ENCODE measurements at regions not wholly inside any gene's neighbourhood (a gene's known extent, or its start where the extent isn't known, plus 50 kb on each side); places are given as distances from the start of the nearest gene placed in this dataset.

DNA sequence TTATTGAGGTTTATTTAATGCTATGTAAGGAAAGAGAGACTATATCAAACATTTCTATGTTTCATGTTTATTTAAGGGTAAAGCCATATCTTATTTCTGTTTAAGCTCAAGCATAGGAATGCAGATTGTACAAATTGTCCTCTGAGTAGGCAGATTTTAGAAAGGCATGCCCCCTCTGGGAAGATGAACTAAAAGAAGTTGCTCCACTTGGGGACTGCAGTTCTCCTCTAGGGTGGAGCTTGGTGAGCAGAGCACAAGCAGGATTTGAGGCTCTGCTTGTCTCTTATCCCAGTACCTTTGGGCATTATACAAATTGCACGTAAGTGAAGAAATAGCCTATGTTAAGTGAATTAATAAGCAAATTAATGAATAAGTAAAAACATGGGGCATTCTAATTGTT is 96.2 kb upstream of the PDE3A start:
- no peaks in the 10 kb centered on the region for H3K27me3 ChIP-seq
- 74% methylated on average over 1 of the region's 1 CpG for WGBS
- DNase-seq (ENCODE audit: low spot score in 2 of 2): no peak
- peaks cover 4% of the 10 kb centered on the region for H3K4me1 ChIP-seq
- H3K4me3 ChIP-seq: no peak overlapping the region
- H3K27ac ChIP-seq: no peak overlapping the region
- no peaks in the 10 kb centered on the region for H3K36me3 ChIP-seq
- no peaks in the 10 kb centered on the region for H3K9me3 ChIP-seq
- TF ChIP-seq EP300 (IDR thresholded peaks at IDR 0.05) (no peak), POLR2AphosphoS5 (IDR thresholded peaks at IDR 0.05) (no peak), POLR2A (IDR thresholded peaks at IDR 0.05) (no peak)
- TF ChIP-seq, protein P1, sequence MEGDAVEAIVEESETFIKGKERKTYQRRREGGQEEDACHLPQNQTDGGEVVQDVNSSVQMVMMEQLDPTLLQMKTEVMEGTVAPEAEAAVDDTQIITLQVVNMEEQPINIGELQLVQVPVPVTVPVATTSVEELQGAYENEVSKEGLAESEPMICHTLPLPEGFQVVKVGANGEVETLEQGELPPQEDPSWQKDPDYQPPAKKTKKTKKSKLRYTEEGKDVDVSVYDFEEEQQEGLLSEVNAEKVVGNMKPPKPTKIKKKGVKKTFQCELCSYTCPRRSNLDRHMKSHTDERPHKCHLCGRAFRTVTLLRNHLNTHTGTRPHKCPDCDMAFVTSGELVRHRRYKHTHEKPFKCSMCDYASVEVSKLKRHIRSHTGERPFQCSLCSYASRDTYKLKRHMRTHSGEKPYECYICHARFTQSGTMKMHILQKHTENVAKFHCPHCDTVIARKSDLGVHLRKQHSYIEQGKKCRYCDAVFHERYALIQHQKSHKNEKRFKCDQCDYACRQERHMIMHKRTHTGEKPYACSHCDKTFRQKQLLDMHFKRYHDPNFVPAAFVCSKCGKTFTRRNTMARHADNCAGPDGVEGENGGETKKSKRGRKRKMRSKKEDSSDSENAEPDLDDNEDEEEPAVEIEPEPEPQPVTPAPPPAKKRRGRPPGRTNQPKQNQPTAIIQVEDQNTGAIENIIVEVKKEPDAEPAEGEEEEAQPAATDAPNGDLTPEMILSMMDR (IDR thresholded peaks at IDR 0.05): no peak

DNA sequence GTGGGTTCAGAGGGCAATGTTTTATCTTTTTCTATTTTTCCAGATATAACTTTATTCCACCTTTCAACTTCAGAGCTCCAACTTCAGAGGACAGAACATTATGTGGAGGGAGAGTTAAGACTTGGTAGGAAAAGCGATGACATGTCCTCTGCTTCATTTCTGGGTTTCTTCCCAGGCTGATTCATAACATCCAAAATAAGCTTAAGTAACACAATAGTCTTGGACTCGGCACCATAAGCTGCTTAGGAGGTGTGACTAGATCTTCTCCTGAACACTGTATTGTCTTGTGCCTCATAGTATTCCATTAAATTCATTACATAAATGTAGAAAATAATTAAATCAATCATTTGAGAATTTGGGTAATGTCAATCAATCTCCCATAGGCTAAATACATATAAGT is 95.5 kb upstream of the PDE3A start:
- TF ChIP-seq, protein P1 (IDR thresholded peaks at IDR 0.05): no peak
- TF ChIP-seq POLR2A (IDR thresholded peaks at IDR 0.05) (no peak), EP300 (IDR thresholded peaks at IDR 0.05) (no peak)
- no peaks in the 10 kb centered on the region for H3K9me3 ChIP-seq

DNA sequence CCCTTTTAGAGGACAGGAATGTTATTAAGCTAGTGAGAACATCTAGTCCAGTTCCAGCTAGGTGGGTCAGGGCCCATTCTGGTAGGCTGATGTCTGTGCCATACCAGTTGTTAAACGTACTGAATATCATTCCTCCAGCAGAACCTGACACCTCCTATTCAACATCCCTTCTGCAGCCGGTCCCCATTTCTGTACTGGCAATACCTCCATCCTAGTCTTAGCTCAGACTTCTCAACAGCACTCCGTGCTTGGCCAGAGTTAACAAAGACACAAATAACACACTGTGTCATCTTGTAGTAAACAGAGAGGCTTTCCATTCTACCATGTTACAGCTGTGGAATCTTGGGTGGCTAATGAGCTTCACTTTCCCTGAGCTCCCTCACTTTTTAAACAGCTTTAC is 94.3 kb upstream of the PDE3A start:
- TF ChIP-seq POLR2A (IDR thresholded peaks at IDR 0.05) (no peak), POLR2AphosphoS5 (IDR thresholded peaks at IDR 0.05) (no peak), EP300 (IDR thresholded peaks at IDR 0.05) (no peak)
- TF ChIP-seq, protein P1 (IDR thresholded peaks at IDR 0.05): no peak
- Histone ChIP-seq H3K4me1 (peaks cover 4% of the 10 kb centered on the region), H3K4me3 (no peak overlapping the region), H3K27ac (no peak overlapping the region), H3K27me3 (no peaks in the 10 kb centered on the region), H3K36me3 (no peaks in the 10 kb centered on the region), H3K9me3 (no peaks in the 10 kb centered on the region)
- 42% methylated on average over 3 of the region's 3 CpGs for WGBS
- no peak for DNase-seq (ENCODE audit: low spot score in 2 of 2)

More for the DNA sequence above, 95.5 kb upstream of the PDE3A start:
- Histone ChIP-seq H3K4me1 (peaks cover 4% of the 10 kb centered on the region), H3K4me3 (no peak overlapping the region), H3K27me3 (no peaks in the 10 kb centered on the region), H3K27ac (no peak overlapping the region), H3K36me3 (no peaks in the 10 kb centered on the region)
- 73% methylated on average over 2 of the region's 2 CpGs for WGBS
- DNase-seq (ENCODE audit: low spot score in 2 of 2): no peak

DNA sequence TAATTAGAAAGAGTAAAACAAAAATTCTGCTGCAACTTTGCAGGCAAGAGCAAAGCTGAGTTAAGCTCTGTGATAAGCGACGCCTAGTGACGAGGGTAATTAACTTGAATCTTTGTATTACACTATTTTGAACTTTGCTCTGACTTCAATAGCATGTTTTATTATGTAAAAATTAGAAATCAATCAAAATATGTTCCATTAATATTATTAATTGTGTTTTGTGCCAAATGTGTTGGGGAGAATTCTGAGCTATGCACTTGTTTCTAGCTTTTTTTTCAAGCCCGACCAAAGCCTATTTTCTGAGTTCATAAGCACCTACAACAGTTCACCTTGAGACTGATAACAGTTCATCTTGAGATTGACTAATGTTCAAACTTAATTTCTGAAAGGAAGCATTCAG is 90.1 kb upstream of the PDE3A start:
- Histone ChIP-seq H3K9me3 (no peaks in the 10 kb centered on the region), H3K4me1 (no peaks in the 10 kb centered on the region), H3K27ac (no peak overlapping the region), H3K27me3 (no peaks in the 10 kb centered on the region), H3K4me3 (no peak overlapping the region), H3K36me3 (no peaks in the 10 kb centered on the region)
- 89% methylated on average over 4 of the region's 4 CpGs for WGBS
- DNase-seq (ENCODE audit: low spot score in 2 of 2): no peak
- TF ChIP-seq POLR2AphosphoS5 (IDR thresholded peaks at IDR 0.05) (no peak), EP300 (IDR thresholded peaks at IDR 0.05) (no peak), POLR2A (IDR thresholded peaks at IDR 0.05) (no peak)
- TF ChIP-seq, protein P1 (IDR thresholded peaks at IDR 0.05): no peak

DNA sequence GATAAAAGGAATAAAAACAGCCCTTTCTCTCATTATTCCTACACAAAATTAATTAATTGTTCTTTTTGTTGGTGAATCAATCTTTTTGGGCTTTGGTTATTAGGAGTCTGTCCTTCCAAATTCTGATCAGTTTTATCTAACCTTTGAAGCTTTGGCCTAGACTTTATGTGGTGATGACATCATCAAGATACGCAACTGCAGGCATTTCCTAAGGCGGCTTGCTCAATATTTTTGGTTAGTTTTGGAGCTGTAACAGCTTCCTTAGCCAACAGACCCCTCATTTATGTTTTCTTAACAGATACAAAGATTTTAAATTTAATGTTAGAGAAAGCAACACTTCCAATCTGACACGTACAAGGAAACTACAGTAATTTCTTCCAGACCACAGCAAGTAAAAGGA is 87.8 kb upstream of the PDE3A start:
- Histone ChIP-seq H3K4me1 (no peaks in the 10 kb centered on the region), H3K27ac (no peak overlapping the region), H3K9me3 (no peaks in the 10 kb centered on the region), H3K36me3 (no peaks in the 10 kb centered on the region), H3K4me3 (no peak overlapping the region), H3K27me3 (no peaks in the 10 kb centered on the region)
- DNase-seq (ENCODE audit: low spot score in 2 of 2): no peak
- 53% methylated on average over 3 of the region's 3 CpGs for WGBS
- no peak for TF ChIP-seq EP300 (IDR thresholded peaks at IDR 0.05)
- TF ChIP-seq, protein P1 (IDR thresholded peaks at IDR 0.05): no peak
- TF ChIP-seq POLR2A (IDR thresholded peaks at IDR 0.05): no peak
- no peak for TF ChIP-seq POLR2AphosphoS5 (IDR thresholded peaks at IDR 0.05)

All from suprapubic skin (tissue), 4 donors.